Heart left ventricle (tissue), 13 donors: ENCODE measurements at regions not wholly inside any gene's neighbourhood (a gene's known extent, or its start where the extent isn't known, plus 50 kb on each side); places are given as distances from the start of the nearest gene placed in this dataset.

Experiments used
- POLR2A ChIP-seq, 2 donors: fragments of 450-650 bp; IDR thresholded peaks; one replicate each; pipeline ENCODE4 v1.6.1; 2017; ENCODE audit warnings: antibody characterized with exemption in 2 of 2, mild to moderate bottlenecking in 2 of 2, moderate library complexity in 2 of 2
- TF ChIP-seq, protein P1 (sequence below), 12 donors: fragments of 200-600 bp; sonication (generic) in 4 of 12; IDR thresholded peaks; one replicate each; pipeline versions ENCODE4 v1.5.0 to v1.8.0; 2018 to 2022; ENCODE audit warnings: antibody characterized with exemption in 12 of 12, mild to moderate bottlenecking in 5 of 12
- donor health status: ischemic (EF 13 %, LVEDD 7.1; RV severe dilation, severe dysfunction).
- donor health status: DM: no; HTN: yes; CAD: no.
- donor health status: DM: no; HTN: no; CAD: no.
- donor health status: ischemic (EF 25% LVEDD 6.9; RV normal size, moderate dysfunction).
- donor health status: ischemic (EF 25% LVEDD 5.7; RV mildly dilated, moderate dysfunction).
- donor health status: ischemic (EF 35%, LVEDD 5.7; RV mildly dilated, moderate dysfunction).
- donor health status: nonischemic (EF 11% LVEDD 7.7; RV severe dilation, severe dysfunction).
- donor health status: DM: yes; HTN: yes; CAD: no.
- donor health status: PGD.
- donor health status: ischemic (EF 29% LVEDD 5.4; RV normal size, mild dysfunction).
- donor health status: nonischemic (EF 23%, LVEDD 6.1; RV moderate dilation, normal function).

DNA sequence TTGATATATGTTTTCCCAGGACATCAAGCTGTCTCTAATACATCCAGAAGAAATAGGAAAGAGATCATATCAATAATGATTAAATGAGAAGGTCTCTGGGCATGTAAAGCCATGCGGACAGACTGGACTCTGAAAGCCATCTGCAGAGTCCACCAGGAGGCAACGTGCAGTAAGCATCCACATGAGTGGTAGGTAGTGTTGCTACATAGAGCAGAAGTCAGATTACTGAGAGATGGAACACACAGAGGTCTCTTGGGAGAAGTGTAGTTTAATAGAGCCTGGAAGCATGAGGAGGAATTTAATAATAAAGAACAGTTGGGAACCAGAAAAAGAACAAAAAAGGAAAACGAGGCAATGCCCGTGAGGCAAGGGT is 758.1 kb upstream of the DDX18 start:
- TF ChIP-seq, protein P1, sequence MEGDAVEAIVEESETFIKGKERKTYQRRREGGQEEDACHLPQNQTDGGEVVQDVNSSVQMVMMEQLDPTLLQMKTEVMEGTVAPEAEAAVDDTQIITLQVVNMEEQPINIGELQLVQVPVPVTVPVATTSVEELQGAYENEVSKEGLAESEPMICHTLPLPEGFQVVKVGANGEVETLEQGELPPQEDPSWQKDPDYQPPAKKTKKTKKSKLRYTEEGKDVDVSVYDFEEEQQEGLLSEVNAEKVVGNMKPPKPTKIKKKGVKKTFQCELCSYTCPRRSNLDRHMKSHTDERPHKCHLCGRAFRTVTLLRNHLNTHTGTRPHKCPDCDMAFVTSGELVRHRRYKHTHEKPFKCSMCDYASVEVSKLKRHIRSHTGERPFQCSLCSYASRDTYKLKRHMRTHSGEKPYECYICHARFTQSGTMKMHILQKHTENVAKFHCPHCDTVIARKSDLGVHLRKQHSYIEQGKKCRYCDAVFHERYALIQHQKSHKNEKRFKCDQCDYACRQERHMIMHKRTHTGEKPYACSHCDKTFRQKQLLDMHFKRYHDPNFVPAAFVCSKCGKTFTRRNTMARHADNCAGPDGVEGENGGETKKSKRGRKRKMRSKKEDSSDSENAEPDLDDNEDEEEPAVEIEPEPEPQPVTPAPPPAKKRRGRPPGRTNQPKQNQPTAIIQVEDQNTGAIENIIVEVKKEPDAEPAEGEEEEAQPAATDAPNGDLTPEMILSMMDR (IDR thresholded peaks at IDR 0.05): no peak
- no peak for TF ChIP-seq POLR2A (IDR thresholded peaks at IDR 0.05)
